GM18499 (cell line): ENCODE measurements at regions not wholly inside any gene's neighbourhood (a gene's known extent, or its start where the extent isn't known, plus 50 kb on each side); places are given as distances from the start of the nearest gene placed in this dataset.
"Not testable (repeated sequence)": the region's sequence is repeated elsewhere in the genome, so short reads cannot be mapped to it uniquely, and the experiment has no call there.

Source experiments
- ATAC-seq: cut with Tn5 transposase; IDR thresholded peaks from one replicate; pipeline ENCODE4 v1.9.1; 2021; ENCODE audit warnings: moderate number of reproducible peaks; ENCODE audit not compliant: insufficient read depth, unreplicated experiment

- no peak for ATAC-seq
These were observed 320.3 kb downstream of the FAM72C start for GRCh38 chr1:143651350-143651992.

- ATAC-seq: not testable (repeated sequence)
These were observed 327.8 kb downstream of the FAM72C start for GRCh38 chr1:143644035-143644434.

- no peak for ATAC-seq
These were observed 328.5 kb downstream of the FAM72C start for GRCh38 chr1:143643148-143643885.

- ATAC-seq: no peak
These were observed 345.9 kb downstream of the FAM72C start for GRCh38 chr1:143625886-143626285.

- ATAC-seq: no peak
These were observed 351.9 kb downstream of the FAM72C start for GRCh38 chr1:143619851-143620250.

GRCh38 chr1:143611159-143611558 lies 360.6 kb downstream of the FAM72C start:
- no peak for ATAC-seq

- ATAC-seq: no peak
These were observed 361.6 kb downstream of the FAM72C start for GRCh38 chr1:143610196-143610595.

- ATAC-seq: no peak
These were observed 366.9 kb downstream of the FAM72C start for GRCh38 chr1:143604887-143605286.

GRCh38 chr1:143584508-143584907 lies 387.3 kb downstream of the FAM72C start:
- no peak for ATAC-seq

GRCh38 chr1:143574891-143575520 lies 396.8 kb downstream of the FAM72C start:
- ATAC-seq: no peak

GRCh38 chr1:143572661-143573060 lies 399.1 kb downstream of the FAM72C start:
- ATAC-seq: not testable (repeated sequence)

GRCh38 chr1:143563761-143564160 lies 408.0 kb downstream of the FAM72C start:
- not testable (repeated sequence) for ATAC-seq

GRCh38 chr1:143553627-143554026 lies 418.2 kb downstream of the FAM72C start:
- no peak for ATAC-seq

- not testable (repeated sequence) for ATAC-seq
These were observed 467.1 kb downstream of the FAM72C start for GRCh38 chr1:143504703-143505102.

GRCh38 chr1:143504080-143504479 lies 467.7 kb downstream of the FAM72C start:
- ATAC-seq: not testable (repeated sequence)

GRCh38 chr1:143503048-143503447 lies 468.7 kb downstream of the FAM72C start:
- not testable (repeated sequence) for ATAC-seq

- not testable (repeated sequence) for ATAC-seq
These were observed 469.7 kb downstream of the FAM72C start for GRCh38 chr1:143502038-143502437.

- ATAC-seq: not testable (repeated sequence)
These were observed 473.6 kb downstream of the FAM72C start for GRCh38 chr1:143498059-143498749.

GRCh38 chr1:143497374-143497747 lies 474.4 kb downstream of the FAM72C start:
- no peak for ATAC-seq

- not testable (repeated sequence) for ATAC-seq
These were observed 475.0 kb downstream of the FAM72C start for GRCh38 chr1:143496526-143497373.
